ENCODE measurements at regions not wholly inside any gene's neighbourhood (a gene's known extent, or its start where the extent isn't known, plus 50 kb on each side); places are given as distances from the start of the nearest gene placed in this dataset.

GRCh38 chr10:69742928-69743602 lies 58.6 kb upstream of the COL13A1 start:
- Histone ChIP-seq H3K9ac (ENCODE audit: low read length in 3 of 3) (no peak overlapping the region), H3K27ac (ENCODE audit: low read depth in 2 of 2, low read length in 2 of 2) (no peak overlapping the region), H3K9me3 (ENCODE audit: control insufficient read depth in 2 of 3, insufficient read depth in 1 of 3, low read length in 3 of 3) (no peaks in the 10 kb centered on the region), H3K4me3 (ENCODE audit: low read length in 3 of 3) (no peak overlapping the region), H3K4me1 (ENCODE audit: control insufficient read depth in 2 of 3, insufficient read depth in 2 of 3, low read depth in 1 of 3, low read length in 3 of 3) (no peaks in the 10 kb centered on the region), H3K36me3 (ENCODE audit: control insufficient read depth in 2 of 3, insufficient read depth in 3 of 3, low read length in 3 of 3) (no peaks in the 10 kb centered on the region), H3K27me3 (ENCODE audit: control insufficient read depth, insufficient read depth, low read length) (no peaks in the 10 kb centered on the region)
- DNase-seq (peak in 2 of 5 donors; percentile 55 to 58), FAIRE-seq (no peak)
- intact Hi-C loops (cut with DNase I): no loop called here
- peak; percentile 40 for TF ChIP-seq CTCF (IDR thresholded peaks at IDR 0.05; ENCODE audit: borderline replicate concordance, extremely low read depth, insufficient read depth)

GRCh38 chr10:69744971-69745370 lies 56.7 kb upstream of the COL13A1 start:
- Histone ChIP-seq H3K36me3 (ENCODE audit: control insufficient read depth in 2 of 3, insufficient read depth in 3 of 3, low read length in 3 of 3) (no peaks in the 10 kb centered on the region), H3K27ac (ENCODE audit: low read depth in 2 of 2, low read length in 2 of 2) (no peak overlapping the region), H3K4me3 (ENCODE audit: low read length in 3 of 3) (no peak overlapping the region), H3K9me3 (ENCODE audit: control insufficient read depth in 2 of 3, insufficient read depth in 1 of 3, low read length in 3 of 3) (no peaks in the 10 kb centered on the region), H3K4me1 (ENCODE audit: control insufficient read depth in 2 of 3, insufficient read depth in 2 of 3, low read depth in 1 of 3, low read length in 3 of 3) (no peaks in the 10 kb centered on the region), H3K27me3 (ENCODE audit: control insufficient read depth, insufficient read depth, low read length) (no peaks in the 10 kb centered on the region), H3K9ac (ENCODE audit: low read length in 3 of 3) (no peak overlapping the region)
- intact Hi-C loops (cut with DNase I): no loop called here
- no peak for FAIRE-seq
- no peak for TF ChIP-seq CTCF (IDR thresholded peaks at IDR 0.05; ENCODE audit: borderline replicate concordance, extremely low read depth, insufficient read depth)
- DNase-seq: no peak

- Histone ChIP-seq H3K27me3 (ENCODE audit: control insufficient read depth, insufficient read depth, low read length) (no peaks in the 10 kb centered on the region), H3K9ac (ENCODE audit: low read length in 3 of 3) (no peak overlapping the region), H3K4me1 (ENCODE audit: control insufficient read depth in 2 of 3, insufficient read depth in 2 of 3, low read depth in 1 of 3, low read length in 3 of 3) (no peaks in the 10 kb centered on the region), H3K27ac (ENCODE audit: low read depth in 2 of 2, low read length in 2 of 2) (no peak overlapping the region), H3K4me3 (ENCODE audit: low read length in 3 of 3) (no peak overlapping the region), H3K9me3 (ENCODE audit: control insufficient read depth in 2 of 3, insufficient read depth in 1 of 3, low read length in 3 of 3) (no peaks in the 10 kb centered on the region), H3K36me3 (ENCODE audit: control insufficient read depth in 2 of 3, insufficient read depth in 3 of 3, low read length in 3 of 3) (no peaks in the 10 kb centered on the region)
- DNase-seq (no peak), FAIRE-seq (no peak)
- intact Hi-C loops (cut with DNase I): no loop called here
- TF ChIP-seq CTCF (IDR thresholded peaks at IDR 0.05; ENCODE audit: borderline replicate concordance, extremely low read depth, insufficient read depth): no peak
Observed at GRCh38 chr10:69745698-69746097, 56.0 kb upstream of the COL13A1 start.

GRCh38 chr10:69747179-69747578 lies 54.5 kb upstream of the COL13A1 start:
- no peaks in the 10 kb centered on the region for H3K9me3 ChIP-seq (ENCODE audit: control insufficient read depth in 2 of 3, insufficient read depth in 1 of 3, low read length in 3 of 3)
- H3K27me3 ChIP-seq (ENCODE audit: control insufficient read depth, insufficient read depth, low read length): no peaks in the 10 kb centered on the region
- H3K9ac ChIP-seq (ENCODE audit: low read length in 3 of 3): no peak overlapping the region
- intact Hi-C loops (cut with DNase I): no loop called here
- DNase-seq (no peak), FAIRE-seq (no peak)
- no peak overlapping the region for H3K4me3 ChIP-seq (ENCODE audit: low read length in 3 of 3)
- TF ChIP-seq CTCF (IDR thresholded peaks at IDR 0.05; ENCODE audit: borderline replicate concordance, extremely low read depth, insufficient read depth): no peak
- H3K4me1 ChIP-seq (ENCODE audit: control insufficient read depth in 2 of 3, insufficient read depth in 2 of 3, low read depth in 1 of 3, low read length in 3 of 3): no peaks in the 10 kb centered on the region
- no peaks in the 10 kb centered on the region for H3K36me3 ChIP-seq (ENCODE audit: control insufficient read depth in 2 of 3, insufficient read depth in 3 of 3, low read length in 3 of 3)
- H3K27ac ChIP-seq (ENCODE audit: low read depth in 2 of 2, low read length in 2 of 2): no peak overlapping the region
